ENCODE measurements at regions not wholly inside any gene's neighbourhood (a gene's known extent, or its start where the extent isn't known, plus 50 kb on each side); places are given as distances from the start of the nearest gene placed in this dataset.

GRCh38 chr16:85168732-85169256, 56.5 kb upstream of the CIBAR2 start:
- peak; percentile 47 for DNase-seq
- in situ Hi-C loops (cut with MboI; ENCODE audit: low pct_ligation_motif_present in 1 of 4, low pct_unique_long_range_greater_than_20kb in 1 of 4, low sequenced_read_pairs in 3 of 4) = no loop called here
- TF ChIP-seq EP300 (IDR thresholded peaks at IDR 0.05; ENCODE audit: low read depth) (no peak), POLR2AphosphoS5 (IDR thresholded peaks at IDR 0.05) (no peak), POLR2A (IDR thresholded peaks at IDR 0.05) (no peak)
- TF ChIP-seq, protein P1, sequence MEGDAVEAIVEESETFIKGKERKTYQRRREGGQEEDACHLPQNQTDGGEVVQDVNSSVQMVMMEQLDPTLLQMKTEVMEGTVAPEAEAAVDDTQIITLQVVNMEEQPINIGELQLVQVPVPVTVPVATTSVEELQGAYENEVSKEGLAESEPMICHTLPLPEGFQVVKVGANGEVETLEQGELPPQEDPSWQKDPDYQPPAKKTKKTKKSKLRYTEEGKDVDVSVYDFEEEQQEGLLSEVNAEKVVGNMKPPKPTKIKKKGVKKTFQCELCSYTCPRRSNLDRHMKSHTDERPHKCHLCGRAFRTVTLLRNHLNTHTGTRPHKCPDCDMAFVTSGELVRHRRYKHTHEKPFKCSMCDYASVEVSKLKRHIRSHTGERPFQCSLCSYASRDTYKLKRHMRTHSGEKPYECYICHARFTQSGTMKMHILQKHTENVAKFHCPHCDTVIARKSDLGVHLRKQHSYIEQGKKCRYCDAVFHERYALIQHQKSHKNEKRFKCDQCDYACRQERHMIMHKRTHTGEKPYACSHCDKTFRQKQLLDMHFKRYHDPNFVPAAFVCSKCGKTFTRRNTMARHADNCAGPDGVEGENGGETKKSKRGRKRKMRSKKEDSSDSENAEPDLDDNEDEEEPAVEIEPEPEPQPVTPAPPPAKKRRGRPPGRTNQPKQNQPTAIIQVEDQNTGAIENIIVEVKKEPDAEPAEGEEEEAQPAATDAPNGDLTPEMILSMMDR (IDR thresholded peaks at IDR 0.05) = no peak
- WGBS, 2 donors (ENCODE audit: low coverage in 1 of 2) = 20% methylated on average over 7 of the region's 54 CpGs; no CpG with 5 or more reads in 1 of the 2 donors
- no peaks in the 10 kb centered on the region for H3K9me3 ChIP-seq
- peaks cover 16 to 59% (median 34%) of the 10 kb centered on the region in 4 donors for H3K4me1 ChIP-seq
- no peaks in the 10 kb centered on the region for H3K36me3 ChIP-seq
- intact Hi-C loops (cut with DNase I; ENCODE audit: low total_unique reads) = no loop called here
- peak overlapping the region; percentile 32 to 73 (median 58) for H3K27ac ChIP-seq
- peaks cover 64% of the 10 kb centered on the region for H3K27me3 ChIP-seq
- peak overlapping the region in 2 of 4 donors; percentile 0 to 34 for H3K4me3 ChIP-seq

GRCh38 chr16:85169333-85170065, 57.2 kb upstream of the CIBAR2 start:
- intact Hi-C loops (cut with DNase I; ENCODE audit: low total_unique reads) = loop anchor here (10.0 kb wide), 1 partner anchor 55 kb away; the partner anchor contains the start of gene CIBAR2
- no peak for TF ChIP-seq POLR2AphosphoS5 (IDR thresholded peaks at IDR 0.05)
- no peak for TF ChIP-seq POLR2A (IDR thresholded peaks at IDR 0.05)
- TF ChIP-seq, protein P1 (IDR thresholded peaks at IDR 0.05) = no peak
- no peak for TF ChIP-seq EP300 (IDR thresholded peaks at IDR 0.05; ENCODE audit: low read depth)
- 13% methylated on average over 59 of the region's 125 CpGs; no CpG with 5 or more reads in 1 of the 2 donors for WGBS, 2 donors (ENCODE audit: low coverage in 1 of 2)
- no peaks in the 10 kb centered on the region for H3K36me3 ChIP-seq
- H3K9me3 ChIP-seq = no peaks in the 10 kb centered on the region
- no peak for DNase-seq
- peak overlapping the region; percentile 26 to 58 (median 36) for H3K4me3 ChIP-seq
- H3K27me3 ChIP-seq = peaks cover 65% of the 10 kb centered on the region
- in situ Hi-C loops (cut with MboI; ENCODE audit: low pct_ligation_motif_present in 1 of 4, low pct_unique_long_range_greater_than_20kb in 1 of 4, low sequenced_read_pairs in 3 of 4) = no loop called here
- H3K4me1 ChIP-seq = peaks cover 16 to 59% (median 36%) of the 10 kb centered on the region in 4 donors
- H3K27ac ChIP-seq = peak overlapping the region; percentile 25 to 53 (median 32)

- intact Hi-C loops (cut with DNase I; ENCODE audit: low total_unique reads) (loop anchor here (10.0 kb wide), 1 partner anchor 55 kb away; the partner anchor contains the start of gene CIBAR2), in situ Hi-C loops (cut with MboI; ENCODE audit: low pct_ligation_motif_present in 1 of 4, low pct_unique_long_range_greater_than_20kb in 1 of 4, low sequenced_read_pairs in 3 of 4) (no loop called here)
- peaks cover 62% of the 10 kb centered on the region for H3K27me3 ChIP-seq
- H3K36me3 ChIP-seq = no peaks in the 10 kb centered on the region
- DNase-seq = no peak
- peak overlapping the region in 3 of 4 donors; percentile 30 to 53 (median 33) for H3K27ac ChIP-seq
- 22% methylated on average over 35 of the region's 38 CpGs; no CpG with 5 or more reads in 1 of the 2 donors for WGBS, 2 donors (ENCODE audit: low coverage in 1 of 2)
- H3K4me3 ChIP-seq = peak overlapping the region; percentile 26 to 58 (median 36)
- no peaks in the 10 kb centered on the region for H3K9me3 ChIP-seq
- peaks cover 16 to 57% (median 38%) of the 10 kb centered on the region in 4 donors for H3K4me1 ChIP-seq
- no peak for TF ChIP-seq POLR2A (IDR thresholded peaks at IDR 0.05)
- no peak for TF ChIP-seq POLR2AphosphoS5 (IDR thresholded peaks at IDR 0.05)
- TF ChIP-seq EP300 (IDR thresholded peaks at IDR 0.05; ENCODE audit: low read depth) = no peak
- TF ChIP-seq, protein P1 (IDR thresholded peaks at IDR 0.05) = no peak
Measured at GRCh38 chr16:85170066-85170491, 57.8 kb upstream of the CIBAR2 start.

GRCh38 chr16:85170590-85171003, 58.3 kb upstream of the CIBAR2 start:
- in situ Hi-C loops (cut with MboI; ENCODE audit: low pct_ligation_motif_present in 1 of 4, low pct_unique_long_range_greater_than_20kb in 1 of 4, low sequenced_read_pairs in 3 of 4) (no loop called here), intact Hi-C loops (cut with DNase I; ENCODE audit: low total_unique reads) (loop anchor here (10.0 kb wide), 1 partner anchor 56 kb away; the partner anchor contains the start of gene CIBAR2)
- H3K27ac ChIP-seq = peak overlapping the region in 1 of 4 donors; percentile 8
- H3K4me1 ChIP-seq = peaks cover 16 to 55% (median 38%) of the 10 kb centered on the region in 4 donors
- no peaks in the 10 kb centered on the region for H3K36me3 ChIP-seq
- no peaks in the 10 kb centered on the region for H3K9me3 ChIP-seq
- H3K4me3 ChIP-seq = no peak overlapping the region
- H3K27me3 ChIP-seq = peaks cover 59% of the 10 kb centered on the region
- 72% methylated on average over 18 of the region's 23 CpGs; no CpG with 5 or more reads in 1 of the 2 donors for WGBS, 2 donors (ENCODE audit: low coverage in 1 of 2)
- TF ChIP-seq POLR2AphosphoS5 (IDR thresholded peaks at IDR 0.05) (no peak), EP300 (IDR thresholded peaks at IDR 0.05; ENCODE audit: low read depth) (no peak), POLR2A (IDR thresholded peaks at IDR 0.05) (no peak)
- TF ChIP-seq, protein P1 (IDR thresholded peaks at IDR 0.05) = no peak
- no peak for DNase-seq
